Tibial nerve (tissue), 4 donors: ENCODE measurements at regions not wholly inside any gene's neighbourhood (a gene's known extent, or its start where the extent isn't known, plus 50 kb on each side); places are given as distances from the start of the nearest gene placed in this dataset.

Experiments
- CTCF ChIP-seq, 5 experiments: fragments of 200-600 bp in 3 of 5; fragments of 450-650 bp in 2 of 5; sonication (generic) in 3 of 5; IDR thresholded peaks; one replicate each; pipeline ENCODE4 v1.5.1; 2016 to 2019; ENCODE audit warnings: antibody characterized with exemption in 5 of 5, mild to moderate bottlenecking in 3 of 5, moderate library complexity in 2 of 5
- EP300 ChIP-seq, 2 donors: sonication (generic); formaldehyde crosslinking; IDR thresholded peaks; one replicate each; pipeline ENCODE4 v1.6.1; 2017; ENCODE audit warnings: antibody characterized with exemption in 2 of 2, mild to moderate bottlenecking in 1 of 2
- POLR2A ChIP-seq, 2 donors: fragments of 450-650 bp; IDR thresholded peaks; one replicate each; pipeline ENCODE4 v1.6.1; 2017; ENCODE audit warnings: antibody characterized with exemption in 2 of 2, mild to moderate bottlenecking in 2 of 2, moderate library complexity in 2 of 2

- TF ChIP-seq CTCF (IDR thresholded peaks at IDR 0.05) = no peak
- TF ChIP-seq EP300 (IDR thresholded peaks at IDR 0.05) = no peak
- no peak for TF ChIP-seq POLR2A (IDR thresholded peaks at IDR 0.05)
These were observed 292.4 kb upstream of the AKR1E2 start for GRCh38 chr10:4533621-4534020.
